GM12891 (cell line): ENCODE measurements at regions not wholly inside any gene's neighbourhood (a gene's known extent, or its start where the extent isn't known, plus 50 kb on each side); places are given as distances from the start of the nearest gene placed in this dataset.
"Not testable (repeated sequence)": the region's sequence is repeated elsewhere in the genome, so short reads cannot be mapped to it uniquely, and the experiment has no call there.

Experiments
- DNase-seq: peaks from one replicate; pipeline ENCODE4 v3.0.0; 2011; ENCODE audit warnings: low spot score; ENCODE audit not compliant: insufficient read length
- FAIRE-seq: peaks from 2 replicates; lab custom pipeline; 2011; peaks lifted over from hg19 to GRCh38; lab: Jason Lieb, UNC
- PAX5 ChIP-seq: IDR thresholded peaks from 2 replicates; pipeline ENCODE4 v1.6.1; 2011; ENCODE audit warnings: low read length, moderate library complexity, mild to moderate bottlenecking; ENCODE audit not compliant: insufficient read depth, severe bottlenecking
- POLR2A ChIP-seq: IDR thresholded peaks from 2 replicates; pipeline ENCODE4 v1.6.1; 2011; ENCODE audit warnings: low read depth, low read length, control low read depth
- POLR2AphosphoS5 ChIP-seq: IDR thresholded peaks from 2 replicates; pipeline ENCODE4 v1.6.1; 2011; ENCODE audit warnings: low read depth, low read length, control low read depth
- POU2F2 ChIP-seq: IDR thresholded peaks from 2 replicates; pipeline ENCODE4 v1.6.1; 2011; ENCODE audit warnings: low read depth, mild to moderate bottlenecking, control low read depth, low read length, moderate library complexity
- SPI1 ChIP-seq: IDR thresholded peaks from 2 replicates; pipeline ENCODE4 v1.6.1; 2011; ENCODE audit warnings: low read depth, low read length, control low read depth
- TAF1 ChIP-seq: IDR thresholded peaks from 2 replicates; pipeline ENCODE4 v1.6.1; 2011; ENCODE audit warnings: low read depth, low read length, control low read depth

- FAIRE-seq (no peak), DNase-seq (no peak)
These were observed 1032.7 kb downstream of the NR2F1-AS1 start for GRCh38 chr5:92548346-92548745.

GRCh38 chr5:92544596-92544995 lies 1036.4 kb downstream of the NR2F1-AS1 start:
- TF ChIP-seq TAF1 (no peak), POU2F2 (no peak), POLR2A (no peak), SPI1 (no peak)
- FAIRE-seq, result no peak
- DNase-seq, result no peak

More at GRCh38 chr5:92548346-92548745, 1032.7 kb downstream of the NR2F1-AS1 start:
- no peak for TF ChIP-seq PAX5
- no peak for TF ChIP-seq SPI1
- no peak for TF ChIP-seq POU2F2
- no peak for TF ChIP-seq TAF1
- no peak for TF ChIP-seq POLR2AphosphoS5
- TF ChIP-seq POLR2A, result no peak

GRCh38 chr5:92544036-92544435 lies 1037.0 kb downstream of the NR2F1-AS1 start:
- TF ChIP-seq TAF1 (no peak), PAX5 (no peak), POU2F2 (no peak), POLR2AphosphoS5 (no peak), POLR2A (no peak), SPI1 (no peak)
- no peak for DNase-seq
- FAIRE-seq, result no peak

- no peak for FAIRE-seq
These were observed 1037.8 kb downstream of the NR2F1-AS1 start for GRCh38 chr5:92543201-92543600.

DNA sequence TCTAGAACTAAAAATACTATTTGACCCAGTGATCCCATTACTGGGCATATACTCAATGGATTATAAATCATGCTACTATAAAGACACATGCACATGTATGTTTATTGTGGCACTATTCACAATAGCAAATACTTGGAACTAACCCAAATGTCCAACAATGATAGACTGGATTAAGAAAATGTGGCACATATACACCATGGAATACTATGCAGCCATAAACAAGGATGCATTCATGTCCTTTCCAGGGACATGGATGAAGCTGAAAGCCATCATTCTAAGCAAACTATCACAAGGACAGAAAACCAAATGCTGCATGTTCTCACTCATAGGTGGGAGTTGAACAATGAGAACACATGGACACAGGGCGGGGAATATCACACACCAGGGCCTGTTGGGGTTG lies 1039.0 kb downstream of the NR2F1-AS1 start:
- not testable (repeated sequence) for DNase-seq, FAIRE-seq

More at GRCh38 chr5:92543201-92543600, 1037.8 kb downstream of the NR2F1-AS1 start:
- TF ChIP-seq PAX5 (no peak), POU2F2 (no peak)
- DNase-seq, result no peak

DNA sequence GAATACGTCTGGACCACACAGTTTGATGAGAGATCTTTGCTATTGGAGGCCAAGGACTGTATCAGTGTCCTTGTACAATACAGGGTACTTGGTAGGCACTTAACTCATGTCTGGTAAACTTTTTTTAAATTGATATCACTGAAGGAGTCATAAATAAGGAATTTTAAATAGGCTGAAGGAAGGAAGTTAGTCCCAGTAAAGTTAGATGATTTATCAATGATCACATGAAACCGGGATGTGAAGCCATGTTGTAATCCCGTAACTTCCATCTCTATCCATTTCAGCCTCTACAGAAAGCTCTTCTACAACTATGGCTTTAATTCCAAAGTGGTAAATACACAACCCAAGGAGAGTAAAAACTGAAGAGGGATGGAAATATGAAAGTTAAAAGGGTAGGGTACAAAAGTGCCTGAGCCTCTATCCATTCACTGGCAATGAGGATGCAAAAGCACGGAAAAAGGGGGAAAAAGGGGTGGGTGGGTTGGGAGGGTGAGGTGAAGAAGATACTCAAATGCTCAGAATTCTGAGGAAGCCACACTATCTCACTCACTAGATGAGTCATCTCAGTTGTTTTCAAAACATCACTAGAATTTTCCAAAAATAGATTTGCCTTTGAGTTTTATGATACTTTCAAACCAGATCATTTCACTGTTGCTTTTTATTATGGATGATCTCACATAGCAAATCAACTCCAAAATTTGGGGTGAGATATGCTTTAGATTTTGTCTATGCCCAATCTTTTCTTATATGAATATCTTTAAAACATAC lies 1053.5 kb downstream of the NR2F1-AS1 start:
- no peak for TF ChIP-seq POU2F2
- no peak for TF ChIP-seq SPI1
- TF ChIP-seq POLR2AphosphoS5, result no peak
- no peak for TF ChIP-seq PAX5
- TF ChIP-seq POLR2A, result no peak
- TF ChIP-seq TAF1, result no peak
- no peak for FAIRE-seq
- no peak for DNase-seq

DNA sequence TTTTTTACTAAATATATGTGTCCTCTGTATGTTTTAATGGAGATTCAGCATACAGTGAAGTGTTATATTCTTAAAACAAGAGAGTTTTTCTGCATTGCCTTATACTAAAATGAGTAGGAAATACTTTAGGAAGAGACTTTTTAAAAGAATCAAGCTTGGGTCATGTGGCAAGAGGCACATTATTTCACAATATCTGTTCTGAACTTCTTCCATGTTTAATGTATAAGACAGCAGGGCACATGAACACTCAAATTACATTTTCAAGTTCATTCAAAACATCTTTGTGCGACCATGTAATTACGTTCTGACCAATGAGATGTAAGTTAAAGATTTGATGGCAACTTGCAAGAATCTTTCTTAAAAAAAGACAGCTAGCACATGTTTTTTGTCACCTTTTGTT lies 1055.9 kb downstream of the NR2F1-AS1 start:
- TF ChIP-seq POU2F2, result no peak
- TF ChIP-seq POLR2A, result no peak
- TF ChIP-seq PAX5, result no peak
- no peak for TF ChIP-seq SPI1
- TF ChIP-seq TAF1, result no peak
- TF ChIP-seq POLR2AphosphoS5, result no peak
- DNase-seq (no peak), FAIRE-seq (no peak)

- FAIRE-seq (no peak), DNase-seq (no peak)
- TF ChIP-seq POLR2AphosphoS5 (no peak), POLR2A (no peak), PAX5 (no peak), TAF1 (no peak), POU2F2 (no peak), SPI1 (no peak)
These were observed 1061.0 kb downstream of the NR2F1-AS1 start for GRCh38 chr5:92519811-92520632.

- peak; percentile 27 for DNase-seq
- no peak for TF ChIP-seq POLR2A
- TF ChIP-seq POU2F2, result no peak
- TF ChIP-seq PAX5, result no peak
- no peak for TF ChIP-seq TAF1
- TF ChIP-seq POLR2AphosphoS5, result no peak
- TF ChIP-seq SPI1, result no peak
- FAIRE-seq, result peak; percentile 74
These were observed 1062.6 kb downstream of the NR2F1-AS1 start for GRCh38 chr5:92518318-92518904.

DNA sequence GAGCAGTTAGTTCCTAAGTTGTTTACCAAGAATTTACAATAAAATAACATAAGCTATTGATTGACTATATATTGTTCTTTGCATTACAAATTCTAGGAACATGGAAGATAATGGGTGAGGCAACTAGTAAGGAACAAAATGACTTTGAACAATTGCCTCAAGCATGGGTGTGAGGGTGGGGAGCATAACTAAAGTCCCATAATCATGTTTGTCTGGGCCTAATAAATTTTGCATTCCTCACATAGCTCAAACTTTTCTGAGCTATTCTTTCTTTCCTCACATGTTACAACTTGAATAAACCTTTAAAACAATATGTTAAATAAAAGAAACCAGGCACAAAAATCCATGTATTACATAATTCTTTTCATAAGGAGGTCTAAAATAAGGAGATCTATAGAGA lies 1066.1 kb downstream of the NR2F1-AS1 start:
- FAIRE-seq (no peak), DNase-seq (no peak)
- TF ChIP-seq POLR2AphosphoS5 (no peak), SPI1 (no peak), POLR2A (no peak), TAF1 (no peak), PAX5 (no peak), POU2F2 (no peak)
